Right atrium auricular region (tissue), 2 donors: ENCODE measurements at regions not wholly inside any gene's neighbourhood (a gene's known extent, or its start where the extent isn't known, plus 50 kb on each side); places are given as distances from the start of the nearest gene placed in this dataset.

ENCODE experiments used
- DNase-seq: peaks from one replicate; pipeline ENCODE4 v3.0.0-alpha.2; 2019; ENCODE audit warnings: low spot score
- H3K27ac ChIP-seq, 2 donors: fragments of 200-600 bp; sonication (generic); 1 replicate in 1 of 2; 2 replicates in 1 of 2; pipeline ENCODE4 v1.5.1; 2016 to 2019
- H3K27me3 ChIP-seq, 2 donors: fragments of 200-600 bp; sonication (generic); one replicate each; pipeline versions ENCODE4 v1.5.1 to v1.6.0; 2017 to 2019
- H3K36me3 ChIP-seq: fragments of 200-600 bp; sonication (generic); one replicate; pipeline ENCODE4 v1.5.1; 2016
- H3K4me1 ChIP-seq, 2 donors: fragments of 200-600 bp; sonication (generic); one replicate each; pipeline versions ENCODE4 v1.5.1 to v1.6.0; 2017 to 2019
- H3K4me3 ChIP-seq, 2 donors: fragments of 200-600 bp; sonication (generic); 1 replicate in 1 of 2; 2 replicates in 1 of 2; pipeline ENCODE4 v1.5.1; 2017 to 2019; ENCODE audit warnings: mild to moderate bottlenecking in 1 of 2, moderate library complexity in 1 of 2
- H3K9me3 ChIP-seq, 2 donors: fragments of 200-600 bp; sonication (generic); one replicate each; pipeline ENCODE4 v1.5.1; 2019
- TF ChIP-seq, protein P1 (sequence below), 2 donors: fragments of 200-600 bp; sonication (generic); IDR thresholded peaks; one replicate each; pipeline ENCODE4 v1.5.1; 2019; ENCODE audit warnings: antibody characterized with exemption in 2 of 2

GRCh38 chr21:38921511-38922251 is 116.0 kb downstream of the ETS2 start:
- peak overlapping the region in 1 of 2 donors; percentile 68 for H3K27ac ChIP-seq
- H3K27me3 ChIP-seq = no peaks in the 10 kb centered on the region
- no peaks in the 10 kb centered on the region for H3K36me3 ChIP-seq
- no peak overlapping the region for H3K4me3 ChIP-seq
- H3K9me3 ChIP-seq = no peaks in the 10 kb centered on the region
- TF ChIP-seq, protein P1, sequence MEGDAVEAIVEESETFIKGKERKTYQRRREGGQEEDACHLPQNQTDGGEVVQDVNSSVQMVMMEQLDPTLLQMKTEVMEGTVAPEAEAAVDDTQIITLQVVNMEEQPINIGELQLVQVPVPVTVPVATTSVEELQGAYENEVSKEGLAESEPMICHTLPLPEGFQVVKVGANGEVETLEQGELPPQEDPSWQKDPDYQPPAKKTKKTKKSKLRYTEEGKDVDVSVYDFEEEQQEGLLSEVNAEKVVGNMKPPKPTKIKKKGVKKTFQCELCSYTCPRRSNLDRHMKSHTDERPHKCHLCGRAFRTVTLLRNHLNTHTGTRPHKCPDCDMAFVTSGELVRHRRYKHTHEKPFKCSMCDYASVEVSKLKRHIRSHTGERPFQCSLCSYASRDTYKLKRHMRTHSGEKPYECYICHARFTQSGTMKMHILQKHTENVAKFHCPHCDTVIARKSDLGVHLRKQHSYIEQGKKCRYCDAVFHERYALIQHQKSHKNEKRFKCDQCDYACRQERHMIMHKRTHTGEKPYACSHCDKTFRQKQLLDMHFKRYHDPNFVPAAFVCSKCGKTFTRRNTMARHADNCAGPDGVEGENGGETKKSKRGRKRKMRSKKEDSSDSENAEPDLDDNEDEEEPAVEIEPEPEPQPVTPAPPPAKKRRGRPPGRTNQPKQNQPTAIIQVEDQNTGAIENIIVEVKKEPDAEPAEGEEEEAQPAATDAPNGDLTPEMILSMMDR (IDR thresholded peaks at IDR 0.05) = no peak
- DNase-seq = no peak
- H3K4me1 ChIP-seq = peaks cover 0 to 21% of the 10 kb centered on the region in 2 donors

DNA sequence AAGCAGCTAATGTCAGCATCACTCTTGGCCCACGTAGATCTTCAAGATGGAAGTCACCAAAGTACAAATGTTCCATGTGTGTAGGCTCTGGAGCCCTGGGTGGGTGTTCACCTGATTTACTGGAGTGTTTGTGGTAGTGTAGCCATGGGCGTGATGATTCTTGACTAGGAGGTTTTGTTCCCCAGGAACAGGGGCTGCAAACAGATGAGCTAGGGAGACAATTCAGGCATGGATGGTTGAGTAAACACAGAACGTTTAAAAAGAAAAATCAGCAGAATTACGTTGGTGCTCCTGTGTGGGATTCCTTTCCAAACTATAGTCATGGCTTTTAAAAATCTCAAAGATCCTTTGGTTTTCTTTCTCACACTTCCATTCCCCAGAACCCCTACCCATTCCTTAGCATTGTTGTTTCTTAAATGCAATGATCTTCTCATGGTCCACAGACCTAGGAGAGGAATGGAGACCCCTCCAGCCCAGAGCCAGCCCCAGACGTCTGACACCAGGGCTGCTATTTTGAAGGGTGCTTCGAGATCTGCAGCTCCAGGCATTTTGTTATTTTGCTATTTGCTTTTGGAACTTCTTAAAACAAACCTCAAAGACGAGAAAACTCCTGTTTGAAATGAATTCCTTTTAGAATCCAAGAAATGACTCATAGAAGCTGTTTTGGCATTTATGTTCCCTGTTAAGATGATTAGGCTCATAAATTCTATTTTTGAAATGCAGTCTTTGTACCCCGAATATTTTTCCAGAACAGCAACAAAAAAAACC is 115.1 kb downstream of the ETS2 start:
- peaks cover 0 to 13% of the 10 kb centered on the region in 2 donors for H3K4me1 ChIP-seq
- TF ChIP-seq, protein P1 (IDR thresholded peaks at IDR 0.05) = no peak
- no peaks in the 10 kb centered on the region for H3K9me3 ChIP-seq
- H3K36me3 ChIP-seq = no peaks in the 10 kb centered on the region
- no peaks in the 10 kb centered on the region for H3K27me3 ChIP-seq
- peak overlapping the region in 1 of 2 donors; percentile 68 for H3K27ac ChIP-seq
- H3K4me3 ChIP-seq = no peak overlapping the region
- no peak for DNase-seq

- no peak for DNase-seq
- no peak overlapping the region for H3K27ac ChIP-seq
- TF ChIP-seq, protein P1 (IDR thresholded peaks at IDR 0.05) = no peak
- H3K4me1 ChIP-seq = peaks cover 0 to 17% of the 10 kb centered on the region in 2 donors
- H3K27me3 ChIP-seq = no peaks in the 10 kb centered on the region
- H3K4me3 ChIP-seq = no peak overlapping the region
- H3K36me3 ChIP-seq = no peaks in the 10 kb centered on the region
- no peaks in the 10 kb centered on the region for H3K9me3 ChIP-seq
These were observed 113.0 kb downstream of the ETS2 start for GRCh38 chr21:38918607-38919346.

GRCh38 chr21:38917043-38917774 is 111.5 kb downstream of the ETS2 start:
- TF ChIP-seq, protein P1 (IDR thresholded peaks at IDR 0.05) = no peak
- Histone ChIP-seq H3K36me3 (no peaks in the 10 kb centered on the region), H3K9me3 (no peaks in the 10 kb centered on the region), H3K27me3 (no peaks in the 10 kb centered on the region), H3K4me1 (peaks cover 0 to 31% of the 10 kb centered on the region in 2 donors), H3K4me3 (no peak overlapping the region), H3K27ac (no peak overlapping the region)
- no peak for DNase-seq

- H3K4me1 ChIP-seq = peaks cover 0 to 26% of the 10 kb centered on the region in 2 donors
- H3K27ac ChIP-seq = no peak overlapping the region
- no peak overlapping the region for H3K4me3 ChIP-seq
- TF ChIP-seq, protein P1 (IDR thresholded peaks at IDR 0.05) = no peak
- no peaks in the 10 kb centered on the region for H3K9me3 ChIP-seq
- DNase-seq = peak; percentile 18
- no peaks in the 10 kb centered on the region for H3K27me3 ChIP-seq
- no peaks in the 10 kb centered on the region for H3K36me3 ChIP-seq
These were observed 110.7 kb downstream of the ETS2 start for GRCh38 chr21:38916214-38916964.
